IPS-18c (cell line): ENCODE measurements at regions not wholly inside any gene's neighbourhood (a gene's known extent, or its start where the extent isn't known, plus 50 kb on each side); places are given as distances from the start of the nearest gene placed in this dataset.

Experiments
- H3K4me3 ChIP-seq: 2 replicates; pipeline ENCODE4 v1.7.0; 2013; ENCODE audit warnings: low read depth, mild to moderate bottlenecking, low read length, moderate library complexity; ENCODE audit not compliant: insufficient read depth
- H3K9me3 ChIP-seq: one replicate; pipeline ENCODE4 v1.6.1; 2013; ENCODE audit warnings: mild to moderate bottlenecking, low read length, moderate library complexity; ENCODE audit not compliant: control insufficient read depth, insufficient read depth

- Histone ChIP-seq H3K4me3 (no peak overlapping the region), H3K9me3 (no peaks in the 10 kb centered on the region)
These were observed 401.0 kb upstream of the ADAMTSL1 start for GRCh38 chr9:18073002-18073401.

- Histone ChIP-seq H3K9me3 (no peaks in the 10 kb centered on the region), H3K4me3 (no peak overlapping the region)
These were observed 399.9 kb upstream of the ADAMTSL1 start for GRCh38 chr9:18074041-18074440.

DNA sequence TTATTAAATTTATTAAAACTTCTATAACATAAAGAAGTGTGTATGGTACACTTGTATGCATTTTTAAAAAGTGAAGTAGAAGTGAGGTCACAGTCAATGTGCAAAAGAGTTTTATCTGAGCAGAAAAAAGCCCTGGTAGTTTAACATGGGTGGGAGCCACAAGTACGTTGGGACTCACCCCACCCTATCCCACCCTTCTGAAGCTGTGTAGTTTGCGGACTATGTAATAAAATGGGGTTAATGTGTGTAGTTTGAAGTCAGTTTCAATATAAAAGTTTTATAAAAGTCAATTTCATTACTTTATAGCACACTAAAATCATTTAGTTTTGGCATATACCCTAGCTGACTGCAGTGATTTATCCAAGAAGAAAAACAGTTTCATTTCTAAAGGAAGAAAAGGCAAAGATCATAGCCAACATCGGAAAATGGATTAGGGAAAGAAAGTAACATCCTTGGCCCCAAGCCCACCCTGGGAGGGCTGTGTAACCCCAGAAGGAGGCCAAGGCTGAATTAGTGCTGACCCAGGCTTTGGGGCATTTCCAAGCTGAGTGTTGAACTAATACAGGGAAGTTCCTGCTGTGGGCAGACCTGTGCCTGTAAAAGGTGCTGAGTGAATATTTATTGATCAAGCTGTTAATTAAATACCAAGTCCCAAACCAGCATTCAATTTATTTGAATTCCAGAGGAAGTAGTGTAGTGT is 398.6 kb upstream of the ADAMTSL1 start:
- no peak overlapping the region for H3K4me3 ChIP-seq
- no peaks in the 10 kb centered on the region for H3K9me3 ChIP-seq

- Histone ChIP-seq H3K4me3 (no peak overlapping the region), H3K9me3 (no peaks in the 10 kb centered on the region)
These were observed 395.8 kb upstream of the ADAMTSL1 start for GRCh38 chr9:18077941-18078678.

GRCh38 chr9:18092138-18092537 is 381.8 kb upstream of the ADAMTSL1 start:
- Histone ChIP-seq H3K4me3 (no peak overlapping the region), H3K9me3 (no peaks in the 10 kb centered on the region)

- no peak overlapping the region for H3K4me3 ChIP-seq
- H3K9me3 ChIP-seq = no peaks in the 10 kb centered on the region
These were observed 367.9 kb upstream of the ADAMTSL1 start for GRCh38 chr9:18106006-18106560.

- H3K9me3 ChIP-seq = no peaks in the 10 kb centered on the region
These were observed 364.3 kb upstream of the ADAMTSL1 start for GRCh38 chr9:18109675-18110074.

GRCh38 chr9:18111146-18111545 is 362.8 kb upstream of the ADAMTSL1 start:
- H3K4me3 ChIP-seq = no peak overlapping the region
- no peaks in the 10 kb centered on the region for H3K9me3 ChIP-seq

More at GRCh38 chr9:18109675-18110074, 364.3 kb upstream of the ADAMTSL1 start:
- no peak overlapping the region for H3K4me3 ChIP-seq

DNA sequence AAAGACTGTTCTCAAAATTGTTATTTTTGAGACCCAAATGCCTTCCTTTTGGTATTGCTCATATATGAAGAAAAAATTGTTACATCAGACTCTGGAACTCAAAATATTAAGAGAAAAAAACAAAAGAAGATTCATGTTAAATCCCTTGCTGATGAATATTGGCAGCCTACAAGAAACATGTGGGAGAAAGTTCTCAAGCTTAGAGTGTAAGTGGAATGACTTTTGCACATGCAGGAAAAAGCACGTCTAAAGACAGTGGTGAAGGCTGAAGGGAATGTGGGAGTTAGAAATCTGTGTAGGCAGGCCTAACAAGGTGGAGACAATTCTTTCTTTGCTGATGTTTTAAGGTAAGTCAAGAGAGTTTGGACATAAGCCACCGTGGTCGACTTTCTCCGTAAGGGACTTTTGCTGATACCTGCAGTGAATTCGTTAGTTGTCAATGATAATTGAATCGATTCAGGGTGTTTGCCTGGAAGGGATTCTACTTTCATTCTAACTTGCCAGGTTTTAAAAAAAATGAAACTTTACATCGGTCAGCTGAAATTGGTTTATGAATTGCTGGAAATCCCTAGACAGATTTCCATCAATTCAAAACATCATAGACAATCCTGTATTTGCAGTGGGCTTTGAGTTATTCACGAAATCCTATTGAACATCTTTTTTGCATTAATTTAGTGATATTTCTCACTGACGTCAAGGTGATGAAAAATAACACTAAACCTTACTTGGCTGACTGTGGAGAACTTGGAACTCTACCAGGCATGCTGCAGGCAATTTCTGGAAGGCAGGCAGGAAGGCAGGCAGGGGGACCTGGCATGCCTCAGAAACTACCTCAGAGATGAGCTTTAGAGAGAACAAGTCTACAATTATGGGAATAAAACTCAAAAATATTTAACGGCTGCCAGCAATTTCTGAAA is 359.1 kb upstream of the ADAMTSL1 start:
- no peaks in the 10 kb centered on the region for H3K9me3 ChIP-seq
- no peak overlapping the region for H3K4me3 ChIP-seq

GRCh38 chr9:18118268-18118667 is 355.7 kb upstream of the ADAMTSL1 start:
- Histone ChIP-seq H3K9me3 (no peaks in the 10 kb centered on the region), H3K4me3 (no peak overlapping the region)

DNA sequence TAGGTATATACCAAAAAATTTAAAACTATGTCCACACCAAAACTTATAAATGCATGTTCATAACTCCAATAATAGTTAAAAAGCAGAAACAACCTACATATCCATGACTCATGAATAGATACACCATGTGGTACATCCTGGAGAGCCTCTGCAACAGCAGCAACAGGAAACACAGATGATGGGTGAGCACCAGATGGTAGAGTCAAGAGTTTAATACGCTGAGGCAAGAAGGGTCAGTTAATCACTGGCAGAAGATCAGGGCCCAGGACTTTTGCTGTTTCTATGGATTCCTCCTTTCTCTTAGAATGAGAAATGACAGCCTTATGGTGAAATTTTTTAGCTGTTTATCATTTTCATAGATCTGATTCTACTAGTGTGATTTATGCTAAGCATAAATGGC is 351.8 kb upstream of the ADAMTSL1 start:
- no peaks in the 10 kb centered on the region for H3K9me3 ChIP-seq
- no peak overlapping the region for H3K4me3 ChIP-seq

DNA sequence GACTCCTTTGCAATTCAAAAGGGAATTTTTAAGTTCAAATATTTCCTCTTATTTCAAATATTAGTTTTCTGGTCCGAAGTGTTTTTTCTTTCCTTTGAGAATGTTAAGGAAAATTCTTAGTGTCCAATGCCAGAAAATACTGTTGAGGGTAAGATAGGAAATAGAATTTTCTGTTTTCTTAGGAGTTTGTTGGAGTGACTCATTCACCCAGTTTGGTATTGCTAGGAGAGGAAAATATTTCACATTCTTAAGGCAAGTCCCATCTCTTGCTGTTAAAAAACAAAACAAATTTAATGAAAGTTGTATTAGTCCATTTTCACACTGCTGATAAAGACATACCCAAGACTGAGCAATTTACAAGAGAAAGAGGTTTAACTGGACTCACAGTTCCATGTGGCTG is 349.2 kb upstream of the ADAMTSL1 start:
- Histone ChIP-seq H3K4me3 (no peak overlapping the region), H3K9me3 (no peaks in the 10 kb centered on the region)

DNA sequence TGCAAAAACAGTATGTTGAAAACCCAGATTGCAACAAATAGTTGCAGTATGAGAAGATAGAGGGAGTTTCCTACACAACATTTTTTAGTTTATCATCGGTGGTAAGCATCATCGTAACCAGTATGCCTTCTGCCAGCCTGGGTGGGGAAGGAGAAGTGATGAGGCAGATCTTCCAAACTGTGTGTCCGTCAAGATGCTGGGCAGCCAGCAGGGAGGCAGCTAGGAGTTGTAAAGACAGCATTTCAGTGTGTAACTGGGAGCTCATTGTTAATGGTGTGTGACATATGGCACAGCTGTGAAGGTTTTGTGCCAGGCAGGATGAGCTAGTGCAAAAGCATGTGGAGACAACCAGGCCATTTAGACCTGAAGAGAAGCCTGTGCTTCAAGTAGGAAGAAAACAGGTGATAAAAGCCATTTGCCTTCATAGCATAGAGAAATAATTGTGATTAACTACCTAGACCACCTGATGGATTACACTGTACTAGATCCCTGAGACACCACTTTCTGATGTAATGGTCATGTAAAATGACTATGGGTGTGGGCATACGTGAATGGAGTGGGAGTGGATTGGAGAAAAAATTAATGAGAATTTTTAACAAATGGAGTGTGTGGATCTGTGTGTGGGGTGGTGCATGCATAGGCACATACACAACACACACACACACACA is 347.0 kb upstream of the ADAMTSL1 start:
- Histone ChIP-seq H3K4me3 (no peak overlapping the region), H3K9me3 (no peaks in the 10 kb centered on the region)

- H3K4me3 ChIP-seq = no peak overlapping the region
- H3K9me3 ChIP-seq = no peaks in the 10 kb centered on the region
These were observed 346.5 kb upstream of the ADAMTSL1 start for GRCh38 chr9:18127499-18127875.

GRCh38 chr9:18129809-18130334 is 344.1 kb upstream of the ADAMTSL1 start:
- H3K4me3 ChIP-seq = no peak overlapping the region
- H3K9me3 ChIP-seq = no peaks in the 10 kb centered on the region

DNA sequence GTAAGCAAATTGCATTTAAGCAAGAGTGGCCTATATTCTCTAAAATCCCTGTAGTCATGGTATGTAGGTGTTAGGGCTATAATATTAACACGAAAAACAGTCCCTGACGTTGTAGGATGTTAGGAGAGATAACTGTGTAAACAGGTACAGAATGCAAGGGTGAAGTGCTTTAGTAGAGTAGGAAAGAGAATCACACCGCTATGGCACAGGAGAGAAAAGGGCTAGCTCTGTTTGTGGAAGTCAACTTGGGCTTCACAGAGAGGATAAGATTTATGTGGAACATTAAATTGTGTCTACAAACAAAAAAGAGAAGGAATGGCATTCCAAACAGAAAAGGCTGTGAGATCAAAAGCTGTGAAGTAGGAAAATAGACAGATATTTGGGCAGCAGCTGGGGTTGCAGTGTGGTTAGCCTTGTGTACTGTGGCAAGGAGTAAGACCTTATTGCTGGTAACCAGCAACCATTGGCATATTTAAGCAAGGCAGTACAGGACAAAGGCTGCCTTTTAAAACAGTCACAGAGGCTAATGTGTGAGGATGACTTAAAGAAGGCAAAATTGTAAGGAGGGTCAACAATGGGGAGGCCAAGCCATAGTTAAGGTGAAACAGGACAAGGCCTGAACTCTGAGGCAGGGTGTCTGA is 337.5 kb upstream of the ADAMTSL1 start:
- Histone ChIP-seq H3K9me3 (no peaks in the 10 kb centered on the region), H3K4me3 (no peak overlapping the region)
